Ishikawa (cell line): ENCODE measurements at regions not wholly inside any gene's neighbourhood (a gene's known extent, or its start where the extent isn't known, plus 50 kb on each side); places are given as distances from the start of the nearest gene placed in this dataset.

Experiments used
- CREB1 ChIP-seq: IDR thresholded peaks from 2 replicates; pipeline ENCODE4 v1.6.1; 2012; ENCODE audit warnings: low read depth
- RAD21 ChIP-seq: IDR thresholded peaks from 2 replicates; pipeline ENCODE4 v1.6.1; 2012; ENCODE audit warnings: low read depth
- TAF1 ChIP-seq: IDR thresholded peaks from 2 replicates; pipeline ENCODE4 v1.6.1; 2012; ENCODE audit warnings: low read depth, mild to moderate bottlenecking
- TCF12 ChIP-seq: IDR thresholded peaks from 2 replicates; pipeline ENCODE4 v1.6.1; 2012; ENCODE audit warnings: low read depth
- TEAD4 ChIP-seq: IDR thresholded peaks from 2 replicates; pipeline ENCODE4 v1.6.1; 2012
- YY1 ChIP-seq: IDR thresholded peaks from 2 replicates; pipeline ENCODE4 v1.6.1; 2012; ENCODE audit warnings: low read depth
- TF ChIP-seq, protein P1 (sequence below): IDR thresholded peaks from 2 replicates; pipeline ENCODE4 v1.6.1; 2012; ENCODE audit warnings: low read depth, mild to moderate bottlenecking
- TF ChIP-seq, protein P2 (sequence below): IDR thresholded peaks from 2 replicates; pipeline ENCODE4 v1.6.1; 2012

DNA sequence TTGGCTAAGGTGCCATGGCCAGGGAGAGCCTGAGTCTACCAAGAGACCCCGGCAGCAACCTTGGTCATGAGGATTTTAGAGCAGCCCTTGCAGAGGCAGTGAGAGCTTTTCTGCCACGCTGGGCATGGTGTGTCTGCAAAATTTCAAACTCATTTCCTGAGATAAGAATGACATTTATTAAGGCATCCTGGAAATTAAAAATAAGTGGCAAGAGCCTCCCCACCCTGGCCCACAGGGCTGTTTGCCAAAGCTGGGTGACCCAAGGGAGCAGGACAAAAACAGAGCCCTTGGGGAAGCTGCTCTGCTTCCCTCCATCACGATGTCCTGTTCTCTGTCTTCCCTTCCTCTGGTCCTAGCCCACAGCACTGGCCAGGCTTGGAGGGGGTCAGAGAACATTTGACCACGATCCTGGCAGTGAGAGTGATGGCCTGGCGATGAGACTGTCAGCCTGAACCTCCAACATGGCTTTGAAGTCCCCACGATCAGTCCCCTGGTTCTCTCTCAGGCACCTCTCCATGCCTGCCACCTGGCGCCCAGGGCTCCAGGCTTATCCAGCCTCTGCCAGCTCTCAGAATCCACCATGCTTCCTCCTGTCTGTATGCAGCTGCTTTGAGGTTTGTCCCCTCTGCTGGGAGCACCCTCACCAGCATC, 68.9 kb upstream of the RMDN2 start:
- TF ChIP-seq TAF1, result no peak
- TF ChIP-seq TEAD4, result no peak
- TF ChIP-seq, protein P1, sequence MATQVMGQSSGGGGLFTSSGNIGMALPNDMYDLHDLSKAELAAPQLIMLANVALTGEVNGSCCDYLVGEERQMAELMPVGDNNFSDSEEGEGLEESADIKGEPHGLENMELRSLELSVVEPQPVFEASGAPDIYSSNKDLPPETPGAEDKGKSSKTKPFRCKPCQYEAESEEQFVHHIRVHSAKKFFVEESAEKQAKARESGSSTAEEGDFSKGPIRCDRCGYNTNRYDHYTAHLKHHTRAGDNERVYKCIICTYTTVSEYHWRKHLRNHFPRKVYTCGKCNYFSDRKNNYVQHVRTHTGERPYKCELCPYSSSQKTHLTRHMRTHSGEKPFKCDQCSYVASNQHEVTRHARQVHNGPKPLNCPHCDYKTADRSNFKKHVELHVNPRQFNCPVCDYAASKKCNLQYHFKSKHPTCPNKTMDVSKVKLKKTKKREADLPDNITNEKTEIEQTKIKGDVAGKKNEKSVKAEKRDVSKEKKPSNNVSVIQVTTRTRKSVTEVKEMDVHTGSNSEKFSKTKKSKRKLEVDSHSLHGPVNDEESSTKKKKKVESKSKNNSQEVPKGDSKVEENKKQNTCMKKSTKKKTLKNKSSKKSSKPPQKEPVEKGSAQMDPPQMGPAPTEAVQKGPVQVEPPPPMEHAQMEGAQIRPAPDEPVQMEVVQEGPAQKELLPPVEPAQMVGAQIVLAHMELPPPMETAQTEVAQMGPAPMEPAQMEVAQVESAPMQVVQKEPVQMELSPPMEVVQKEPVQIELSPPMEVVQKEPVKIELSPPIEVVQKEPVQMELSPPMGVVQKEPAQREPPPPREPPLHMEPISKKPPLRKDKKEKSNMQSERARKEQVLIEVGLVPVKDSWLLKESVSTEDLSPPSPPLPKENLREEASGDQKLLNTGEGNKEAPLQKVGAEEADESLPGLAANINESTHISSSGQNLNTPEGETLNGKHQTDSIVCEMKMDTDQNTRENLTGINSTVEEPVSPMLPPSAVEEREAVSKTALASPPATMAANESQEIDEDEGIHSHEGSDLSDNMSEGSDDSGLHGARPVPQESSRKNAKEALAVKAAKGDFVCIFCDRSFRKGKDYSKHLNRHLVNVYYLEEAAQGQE, result no peak
- no peak for TF ChIP-seq YY1
- TF ChIP-seq, protein P2, sequence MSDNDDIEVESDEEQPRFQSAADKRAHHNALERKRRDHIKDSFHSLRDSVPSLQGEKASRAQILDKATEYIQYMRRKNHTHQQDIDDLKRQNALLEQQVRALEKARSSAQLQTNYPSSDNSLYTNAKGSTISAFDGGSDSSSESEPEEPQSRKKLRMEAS, result no peak
- TF ChIP-seq CREB1, result no peak
- no peak for TF ChIP-seq TCF12
- TF ChIP-seq RAD21, result no peak
